SU-DHL-6 (cell line): ENCODE measurements at regions not wholly inside any gene's neighbourhood (a gene's known extent, or its start where the extent isn't known, plus 50 kb on each side); places are given as distances from the start of the nearest gene placed in this dataset.

ENCODE experiments used
- H2AFZ ChIP-seq: fragments of 200-600 bp; sonication (generic); 2 replicates; pipeline ENCODE4 v1.6.1; 2014; ENCODE audit warnings: low read depth, mild to moderate bottlenecking, moderate library complexity, mixed read lengths, antibody characterized with exemption, low read length; ENCODE audit not compliant: severe bottlenecking
- H3F3A ChIP-seq: fragments of 200-600 bp; shearing (Covaris generic); 2 replicates; pipeline ENCODE4 v1.6.0; 2016; ENCODE audit warnings: antibody characterized with exemption, mild to moderate bottlenecking; ENCODE audit not compliant: insufficient read depth
- H3K27ac ChIP-seq: fragments of 200-600 bp; sonication (generic); 2 replicates; pipeline ENCODE4 v1.5.1; 2016; ENCODE audit warnings: low read depth, mild to moderate bottlenecking, low read length, moderate library complexity, mixed read lengths
- H3K27me3 ChIP-seq: fragments of 200-600 bp; sonication (generic), shearing (Covaris generic); 2 replicates; pipeline ENCODE4 v1.6.0; 2014; ENCODE audit warnings: mild to moderate bottlenecking, low read length
- H3K36me3 ChIP-seq: fragments of 200-600 bp; sonication (generic); 2 replicates; pipeline ENCODE4 v1.6.1; 2014; ENCODE audit warnings: mild to moderate bottlenecking, low read length, mixed read lengths
- H3K4me2 ChIP-seq: fragments of 300-600, 200-600 bp; shearing (Covaris generic), sonication (generic); 2 replicates; pipeline ENCODE4 v1.6.0; 2014; ENCODE audit warnings: low read length, low read depth, mild to moderate bottlenecking; ENCODE audit not compliant: poor library complexity, severe bottlenecking
- H3K4me3 ChIP-seq: fragments of 200-600 bp; sonication (generic); 2 replicates; pipeline ENCODE4 v1.5.1; 2014; ENCODE audit warnings: antibody characterized with exemption, low read length, mild to moderate bottlenecking, mixed read lengths; ENCODE audit not compliant: insufficient read depth, poor library complexity, severe bottlenecking
- H3K79me2 ChIP-seq: fragments of 200-600 bp; sonication (generic); 2 replicates; pipeline ENCODE4 v1.6.1; 2014; ENCODE audit warnings: mild to moderate bottlenecking, low read length, moderate library complexity; ENCODE audit not compliant: insufficient read depth
- H3K9ac ChIP-seq: fragments of 200-600 bp; sonication (generic); 2 replicates; pipeline ENCODE4 v1.7.0; 2014; ENCODE audit warnings: mild to moderate bottlenecking, low read length
- H3K9me2 ChIP-seq: fragments of 200-600 bp; sonication (generic); replicated peaks from 2 replicates; pipeline ENCODE4 v1.6.1; 2014; ENCODE audit warnings: low read length; ENCODE audit not compliant: insufficient read depth
- H3K9me3 ChIP-seq: fragments of 200-600 bp; sonication (generic); 2 replicates; pipeline ENCODE4 v1.6.1; 2014; ENCODE audit warnings: low read length, mixed read lengths; ENCODE audit not compliant: insufficient read depth
- H4K20me1 ChIP-seq: fragments of 200-600 bp; sonication (generic); 2 replicates; pipeline ENCODE4 v1.6.1; 2014; ENCODE audit warnings: low read depth, mild to moderate bottlenecking, antibody characterized with exemption, low read length, moderate library complexity, mixed read lengths
- CTCF ChIP-seq: fragments of 200-600 bp; sonication (generic); IDR thresholded peaks from one replicate; pipeline ENCODE4 v1.5.1; 2017; ENCODE audit warnings: antibody characterized with exemption, mild to moderate bottlenecking, low read length, moderate library complexity; ENCODE audit not compliant: insufficient read depth, poor library complexity, severe bottlenecking
- EZH2phosphoT487 ChIP-seq: fragments of 200-600 bp; sonication (generic), shearing (Covaris generic); conservative IDR thresholded peaks from 2 replicates; pipeline ENCODE4 v1.6.1; 2018; ENCODE audit warnings: mild to moderate bottlenecking, antibody characterized with exemption, low read length, moderate library complexity, mixed read lengths

- Histone ChIP-seq H3K9ac (no peak overlapping the region), H3K4me2 (no peak overlapping the region)
These were observed 97.4 kb upstream of the ELOVL5 start for GRCh38 chr6:53446151-53446550.

GRCh38 chr6:53441761-53442160, 93.0 kb upstream of the ELOVL5 start:
- no peaks in the 10 kb centered on the region for H3K9me2 ChIP-seq
- no peaks in the 10 kb centered on the region for H4K20me1 ChIP-seq
- H2AFZ ChIP-seq, result no peak overlapping the region
- no peaks in the 10 kb centered on the region for H3K36me3 ChIP-seq
- no peak overlapping the region for H3K9ac ChIP-seq
- H3K27me3 ChIP-seq, result no peaks in the 10 kb centered on the region
- H3K9me3 ChIP-seq, result no peaks in the 10 kb centered on the region
- H3K4me3 ChIP-seq, result no peak overlapping the region
- H3K4me2 ChIP-seq, result no peak overlapping the region
- no peaks in the 10 kb centered on the region for H3F3A ChIP-seq
- TF ChIP-seq EZH2phosphoT487, result no peak
- TF ChIP-seq CTCF, result no peak
- H3K79me2 ChIP-seq, result no peaks in the 10 kb centered on the region
- no peak overlapping the region for H3K27ac ChIP-seq

More at GRCh38 chr6:53446151-53446550, 97.4 kb upstream of the ELOVL5 start:
- H3K27me3 ChIP-seq, result no peaks in the 10 kb centered on the region
- H2AFZ ChIP-seq, result no peak overlapping the region
- H3K9me2 ChIP-seq, result no peaks in the 10 kb centered on the region
- TF ChIP-seq EZH2phosphoT487 (no peak), CTCF (no peak)
- H4K20me1 ChIP-seq, result no peaks in the 10 kb centered on the region
- no peaks in the 10 kb centered on the region for H3K36me3 ChIP-seq
- H3K27ac ChIP-seq, result no peak overlapping the region
- no peaks in the 10 kb centered on the region for H3K9me3 ChIP-seq
- H3K4me3 ChIP-seq, result no peak overlapping the region
- H3F3A ChIP-seq, result no peaks in the 10 kb centered on the region
- no peaks in the 10 kb centered on the region for H3K79me2 ChIP-seq

GRCh38 chr6:53441035-53441493, 92.3 kb upstream of the ELOVL5 start:
- Histone ChIP-seq H3K9me2 (no peaks in the 10 kb centered on the region), H3K79me2 (no peaks in the 10 kb centered on the region), H3K9ac (no peak overlapping the region), H3K36me3 (no peaks in the 10 kb centered on the region), H3K27me3 (no peaks in the 10 kb centered on the region), H3K9me3 (no peaks in the 10 kb centered on the region), H4K20me1 (no peaks in the 10 kb centered on the region), H3K4me2 (no peak overlapping the region), H3F3A (no peaks in the 10 kb centered on the region), H3K4me3 (no peak overlapping the region), H3K27ac (no peak overlapping the region), H2AFZ (no peak overlapping the region)
- no peak for TF ChIP-seq EZH2phosphoT487
- TF ChIP-seq CTCF, result no peak
